ENCODE measurements at regions not wholly inside any gene's neighbourhood (a gene's known extent, or its start where the extent isn't known, plus 50 kb on each side); places are given as distances from the start of the nearest gene placed in this dataset.

- no peaks in the 10 kb centered on the region for H3K36me3 ChIP-seq (ENCODE audit: insufficient read depth, low read length)
- H4K20me1 ChIP-seq (ENCODE audit: insufficient read depth, low read depth, low read length): no peaks in the 10 kb centered on the region
- no peak for DNase-seq
- no peak overlapping the region for H3K4me2 ChIP-seq (ENCODE audit: low read depth, low read length, poor library complexity, severe bottlenecking)
- no peaks in the 10 kb centered on the region for H3K4me1 ChIP-seq (ENCODE audit: low read length)
- no peaks in the 10 kb centered on the region for H3K79me2 ChIP-seq (ENCODE audit: low read length)
- H3K4me3 ChIP-seq (ENCODE audit: low read length): no peak overlapping the region
- H2AFZ ChIP-seq (ENCODE audit: low read length): no peak overlapping the region
- no peaks in the 10 kb centered on the region for H3K9me3 ChIP-seq (ENCODE audit: low read length)
- H3K9me2 ChIP-seq (replicated peaks; ENCODE audit: insufficient read depth, low read length): no peaks in the 10 kb centered on the region
- no peaks in the 10 kb centered on the region for H3K27me3 ChIP-seq (ENCODE audit: low read length)
- H3K27ac ChIP-seq (ENCODE audit: low read length): no peak overlapping the region
- H3K9ac ChIP-seq (ENCODE audit: low read length): no peak overlapping the region
Measured at GRCh38 chr16:77603656-77604055, 118.7 kb upstream of the NUDT7 start.

- Histone ChIP-seq H3K9ac (ENCODE audit: low read length) (no peak overlapping the region), H2AFZ (ENCODE audit: low read length) (no peak overlapping the region), H4K20me1 (ENCODE audit: insufficient read depth, low read depth, low read length) (no peaks in the 10 kb centered on the region), H3K4me1 (ENCODE audit: low read length) (no peaks in the 10 kb centered on the region), H3K4me3 (ENCODE audit: low read length) (no peak overlapping the region), H3K36me3 (ENCODE audit: insufficient read depth, low read length) (no peaks in the 10 kb centered on the region), H3K79me2 (ENCODE audit: low read length) (no peaks in the 10 kb centered on the region), H3K27me3 (ENCODE audit: low read length) (no peaks in the 10 kb centered on the region), H3K9me2 (replicated peaks; ENCODE audit: insufficient read depth, low read length) (no peaks in the 10 kb centered on the region), H3K9me3 (ENCODE audit: low read length) (no peaks in the 10 kb centered on the region), H3K27ac (ENCODE audit: low read length) (no peak overlapping the region), H3K4me2 (ENCODE audit: low read depth, low read length, poor library complexity, severe bottlenecking) (no peak overlapping the region)
- DNase-seq: no peak
Measured at GRCh38 chr16:77610496-77610895, 111.8 kb upstream of the NUDT7 start.

DNA sequence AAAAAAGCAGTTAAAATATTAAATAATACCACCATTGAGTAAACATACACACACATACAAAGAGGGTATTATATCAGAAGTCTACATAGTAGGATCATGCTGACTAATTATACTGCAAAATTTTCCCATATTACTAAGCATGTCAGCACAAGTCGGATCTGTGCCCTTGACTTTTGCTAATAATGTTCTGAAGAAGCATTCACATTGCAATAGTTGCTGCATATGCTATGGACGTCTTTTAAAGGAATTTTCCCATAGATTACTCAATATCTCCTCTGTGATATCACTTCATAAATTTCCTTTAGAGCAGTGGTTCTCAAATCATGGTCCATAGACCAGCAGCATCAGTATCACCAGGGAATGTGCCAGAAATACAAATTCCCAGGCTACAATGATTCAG, 110.9 kb upstream of the NUDT7 start:
- H3K27ac ChIP-seq (ENCODE audit: low read length): no peak overlapping the region
- no peak overlapping the region for H3K4me3 ChIP-seq (ENCODE audit: low read length)
- no peaks in the 10 kb centered on the region for H3K9me3 ChIP-seq (ENCODE audit: low read length)
- no peak overlapping the region for H3K4me2 ChIP-seq (ENCODE audit: low read depth, low read length, poor library complexity, severe bottlenecking)
- no peak overlapping the region for H3K9ac ChIP-seq (ENCODE audit: low read length)
- no peaks in the 10 kb centered on the region for H3K79me2 ChIP-seq (ENCODE audit: low read length)
- no peaks in the 10 kb centered on the region for H4K20me1 ChIP-seq (ENCODE audit: insufficient read depth, low read depth, low read length)
- no peaks in the 10 kb centered on the region for H3K36me3 ChIP-seq (ENCODE audit: insufficient read depth, low read length)
- no peak overlapping the region for H2AFZ ChIP-seq (ENCODE audit: low read length)
- no peaks in the 10 kb centered on the region for H3K9me2 ChIP-seq (replicated peaks; ENCODE audit: insufficient read depth, low read length)
- no peaks in the 10 kb centered on the region for H3K4me1 ChIP-seq (ENCODE audit: low read length)
- H3K27me3 ChIP-seq (ENCODE audit: low read length): no peaks in the 10 kb centered on the region
- DNase-seq: no peak

- Histone ChIP-seq H3K4me3 (ENCODE audit: low read length) (no peak overlapping the region), H3K79me2 (ENCODE audit: low read length) (no peaks in the 10 kb centered on the region), H3K36me3 (ENCODE audit: insufficient read depth, low read length) (no peaks in the 10 kb centered on the region), H3K9me3 (ENCODE audit: low read length) (no peaks in the 10 kb centered on the region), H3K4me2 (ENCODE audit: low read depth, low read length, poor library complexity, severe bottlenecking) (no peak overlapping the region), H3K27ac (ENCODE audit: low read length) (no peak overlapping the region), H3K9me2 (replicated peaks; ENCODE audit: insufficient read depth, low read length) (no peaks in the 10 kb centered on the region), H3K27me3 (ENCODE audit: low read length) (no peaks in the 10 kb centered on the region), H2AFZ (ENCODE audit: low read length) (no peak overlapping the region), H3K9ac (ENCODE audit: low read length) (no peak overlapping the region), H4K20me1 (ENCODE audit: insufficient read depth, low read depth, low read length) (no peaks in the 10 kb centered on the region), H3K4me1 (ENCODE audit: low read length) (no peaks in the 10 kb centered on the region)
- DNase-seq: no peak
Measured at GRCh38 chr16:77612596-77612995, 109.7 kb upstream of the NUDT7 start.

GRCh38 chr16:77613095-77613494, 109.2 kb upstream of the NUDT7 start:
- H3K79me2 ChIP-seq (ENCODE audit: low read length): no peaks in the 10 kb centered on the region
- no peak overlapping the region for H3K9ac ChIP-seq (ENCODE audit: low read length)
- no peaks in the 10 kb centered on the region for H3K4me1 ChIP-seq (ENCODE audit: low read length)
- H3K4me2 ChIP-seq (ENCODE audit: low read depth, low read length, poor library complexity, severe bottlenecking): no peak overlapping the region
- no peak overlapping the region for H3K4me3 ChIP-seq (ENCODE audit: low read length)
- no peak overlapping the region for H2AFZ ChIP-seq (ENCODE audit: low read length)
- no peaks in the 10 kb centered on the region for H3K9me3 ChIP-seq (ENCODE audit: low read length)
- no peaks in the 10 kb centered on the region for H4K20me1 ChIP-seq (ENCODE audit: insufficient read depth, low read depth, low read length)
- no peak overlapping the region for H3K27ac ChIP-seq (ENCODE audit: low read length)
- no peaks in the 10 kb centered on the region for H3K36me3 ChIP-seq (ENCODE audit: insufficient read depth, low read length)
- no peaks in the 10 kb centered on the region for H3K9me2 ChIP-seq (replicated peaks; ENCODE audit: insufficient read depth, low read length)
- no peaks in the 10 kb centered on the region for H3K27me3 ChIP-seq (ENCODE audit: low read length)
- no peak for DNase-seq

- Histone ChIP-seq H3K27me3 (ENCODE audit: low read length) (no peaks in the 10 kb centered on the region), H3K4me2 (ENCODE audit: low read depth, low read length, poor library complexity, severe bottlenecking) (no peak overlapping the region), H3K9me3 (ENCODE audit: low read length) (no peaks in the 10 kb centered on the region), H4K20me1 (ENCODE audit: insufficient read depth, low read depth, low read length) (no peaks in the 10 kb centered on the region), H3K9ac (ENCODE audit: low read length) (no peak overlapping the region), H3K4me3 (ENCODE audit: low read length) (no peak overlapping the region), H3K4me1 (ENCODE audit: low read length) (no peaks in the 10 kb centered on the region), H3K36me3 (ENCODE audit: insufficient read depth, low read length) (no peaks in the 10 kb centered on the region), H2AFZ (ENCODE audit: low read length) (no peak overlapping the region), H3K9me2 (replicated peaks; ENCODE audit: insufficient read depth, low read length) (no peaks in the 10 kb centered on the region), H3K27ac (ENCODE audit: low read length) (no peak overlapping the region), H3K79me2 (ENCODE audit: low read length) (no peaks in the 10 kb centered on the region)
- no peak for DNase-seq
Measured at GRCh38 chr16:77617553-77617952, 104.8 kb upstream of the NUDT7 start.

DNA sequence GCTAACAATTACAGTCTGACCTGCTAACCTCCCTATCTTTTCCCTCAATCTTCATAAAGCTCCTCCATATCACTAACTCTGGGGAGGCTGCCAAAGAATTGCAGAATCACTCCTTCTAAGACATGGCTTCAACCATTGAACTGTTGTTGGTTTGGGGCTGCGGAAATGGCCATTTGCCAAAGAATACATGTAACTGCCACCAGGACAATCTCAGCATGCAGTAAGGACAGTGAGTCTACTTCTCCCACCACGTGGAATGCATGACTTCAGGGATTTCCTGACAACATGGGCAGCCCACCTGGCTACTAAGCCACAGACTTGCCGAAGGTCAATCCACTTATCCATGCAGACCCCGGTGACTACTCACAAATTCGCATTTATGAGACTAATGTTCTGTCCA, 104.3 kb upstream of the NUDT7 start:
- DNase-seq: no peak
- H3K4me3 ChIP-seq (ENCODE audit: low read length): no peak overlapping the region
- H2AFZ ChIP-seq (ENCODE audit: low read length): no peak overlapping the region
- no peak overlapping the region for H3K4me2 ChIP-seq (ENCODE audit: low read depth, low read length, poor library complexity, severe bottlenecking)
- no peaks in the 10 kb centered on the region for H3K4me1 ChIP-seq (ENCODE audit: low read length)
- H3K27me3 ChIP-seq (ENCODE audit: low read length): no peaks in the 10 kb centered on the region
- H3K9ac ChIP-seq (ENCODE audit: low read length): no peak overlapping the region
- H3K79me2 ChIP-seq (ENCODE audit: low read length): no peaks in the 10 kb centered on the region
- H3K36me3 ChIP-seq (ENCODE audit: insufficient read depth, low read length): no peaks in the 10 kb centered on the region
- H3K27ac ChIP-seq (ENCODE audit: low read length): no peak overlapping the region
- H3K9me3 ChIP-seq (ENCODE audit: low read length): no peaks in the 10 kb centered on the region
- H3K9me2 ChIP-seq (replicated peaks; ENCODE audit: insufficient read depth, low read length): no peaks in the 10 kb centered on the region
- no peaks in the 10 kb centered on the region for H4K20me1 ChIP-seq (ENCODE audit: insufficient read depth, low read depth, low read length)

DNA sequence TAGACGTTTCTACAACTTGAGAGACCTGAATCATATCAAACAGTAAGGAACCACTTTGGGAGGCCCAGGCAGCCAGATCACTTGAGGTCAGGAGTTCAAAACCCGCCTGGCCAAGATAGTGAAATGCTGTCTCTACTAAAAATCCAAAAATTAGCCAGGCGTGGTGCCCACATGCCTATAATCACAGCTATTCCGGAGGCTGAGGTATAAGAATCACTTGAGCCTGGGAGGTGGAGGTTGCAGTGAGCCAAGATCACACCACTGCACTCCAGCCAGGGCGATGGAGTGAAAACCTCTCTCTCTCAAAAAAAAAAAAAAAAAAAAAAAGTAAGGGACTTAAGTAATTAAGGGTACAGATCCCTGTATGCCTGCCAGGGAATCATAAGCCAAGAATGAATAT, 103.4 kb upstream of the NUDT7 start:
- Histone ChIP-seq H3K4me1 (ENCODE audit: low read length) (no peaks in the 10 kb centered on the region), H2AFZ (ENCODE audit: low read length) (no peak overlapping the region), H3K4me3 (ENCODE audit: low read length) (no peak overlapping the region), H3K4me2 (ENCODE audit: low read depth, low read length, poor library complexity, severe bottlenecking) (no peak overlapping the region), H3K9ac (ENCODE audit: low read length) (no peak overlapping the region), H3K27ac (ENCODE audit: low read length) (no peak overlapping the region), H3K9me3 (ENCODE audit: low read length) (no peaks in the 10 kb centered on the region), H3K36me3 (ENCODE audit: insufficient read depth, low read length) (no peaks in the 10 kb centered on the region), H3K9me2 (replicated peaks; ENCODE audit: insufficient read depth, low read length) (no peaks in the 10 kb centered on the region), H3K27me3 (ENCODE audit: low read length) (no peaks in the 10 kb centered on the region), H3K79me2 (ENCODE audit: low read length) (no peaks in the 10 kb centered on the region), H4K20me1 (ENCODE audit: insufficient read depth, low read depth, low read length) (no peaks in the 10 kb centered on the region)
- no peak for DNase-seq

DNA sequence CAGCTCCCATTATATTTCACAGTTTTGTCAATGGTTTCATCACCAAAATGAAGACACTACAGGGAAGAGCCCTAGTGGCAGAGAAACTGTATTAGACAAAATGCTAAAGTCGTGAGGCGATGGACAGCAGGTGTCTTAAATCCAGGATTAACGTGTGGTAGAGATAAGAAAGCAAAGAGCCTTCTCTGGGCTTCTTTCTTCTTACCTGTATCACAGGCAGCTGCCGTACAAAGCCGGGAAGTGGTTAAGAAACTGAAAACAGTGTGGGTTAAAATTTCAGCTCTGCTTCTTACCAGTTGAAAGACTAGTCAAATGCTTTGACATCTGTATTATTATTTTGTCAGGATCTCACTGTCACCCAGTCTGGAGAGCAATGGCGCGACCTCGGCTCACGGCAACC, 98.2 kb upstream of the NUDT7 start:
- H3K9me2 ChIP-seq (replicated peaks; ENCODE audit: insufficient read depth, low read length): no peaks in the 10 kb centered on the region
- H3K4me1 ChIP-seq (ENCODE audit: low read length): no peaks in the 10 kb centered on the region
- no peaks in the 10 kb centered on the region for H3K79me2 ChIP-seq (ENCODE audit: low read length)
- no peaks in the 10 kb centered on the region for H3K36me3 ChIP-seq (ENCODE audit: insufficient read depth, low read length)
- H3K9ac ChIP-seq (ENCODE audit: low read length): no peak overlapping the region
- H3K4me3 ChIP-seq (ENCODE audit: low read length): no peak overlapping the region
- H3K9me3 ChIP-seq (ENCODE audit: low read length): no peaks in the 10 kb centered on the region
- no peaks in the 10 kb centered on the region for H4K20me1 ChIP-seq (ENCODE audit: insufficient read depth, low read depth, low read length)
- no peak overlapping the region for H3K4me2 ChIP-seq (ENCODE audit: low read depth, low read length, poor library complexity, severe bottlenecking)
- no peak for DNase-seq
- H2AFZ ChIP-seq (ENCODE audit: low read length): no peak overlapping the region
- no peaks in the 10 kb centered on the region for H3K27me3 ChIP-seq (ENCODE audit: low read length)
- H3K27ac ChIP-seq (ENCODE audit: low read length): no peak overlapping the region

Measured in Karpas-422 (cell line).